NOMO-1 (cell line): ENCODE measurements at regions not wholly inside any gene's neighbourhood (a gene's known extent, or its start where the extent isn't known, plus 50 kb on each side); places are given as distances from the start of the nearest gene placed in this dataset.

ENCODE experiments used
- DNase-seq, 2 experiments: peaks; one replicate each; lab custom pipeline; 2025; ENCODE audit not compliant: unreplicated experiment in 2 of 2; lab: John Stamatoyannopoulos, UW

DNA sequence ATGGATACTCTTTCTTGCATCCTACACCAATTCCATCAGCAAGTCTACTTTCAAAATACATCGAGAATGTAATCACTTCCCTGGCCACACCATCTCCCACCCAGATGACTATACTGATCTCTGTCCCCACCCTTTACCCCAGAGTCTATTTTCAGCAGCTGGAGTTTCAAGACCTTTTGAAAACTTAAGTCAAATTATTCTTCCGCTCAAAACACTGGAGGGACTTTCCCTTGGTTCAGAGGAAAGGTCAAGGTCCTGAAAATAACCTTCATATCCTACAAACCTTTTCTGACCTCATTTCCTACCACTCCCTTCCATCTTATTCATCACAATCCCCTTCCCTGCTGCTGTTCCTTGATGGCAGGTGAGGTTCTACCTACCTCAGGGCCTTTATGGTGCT, 58.8 kb upstream of the LYPD6 start:
- no peak for DNase-seq

DNA sequence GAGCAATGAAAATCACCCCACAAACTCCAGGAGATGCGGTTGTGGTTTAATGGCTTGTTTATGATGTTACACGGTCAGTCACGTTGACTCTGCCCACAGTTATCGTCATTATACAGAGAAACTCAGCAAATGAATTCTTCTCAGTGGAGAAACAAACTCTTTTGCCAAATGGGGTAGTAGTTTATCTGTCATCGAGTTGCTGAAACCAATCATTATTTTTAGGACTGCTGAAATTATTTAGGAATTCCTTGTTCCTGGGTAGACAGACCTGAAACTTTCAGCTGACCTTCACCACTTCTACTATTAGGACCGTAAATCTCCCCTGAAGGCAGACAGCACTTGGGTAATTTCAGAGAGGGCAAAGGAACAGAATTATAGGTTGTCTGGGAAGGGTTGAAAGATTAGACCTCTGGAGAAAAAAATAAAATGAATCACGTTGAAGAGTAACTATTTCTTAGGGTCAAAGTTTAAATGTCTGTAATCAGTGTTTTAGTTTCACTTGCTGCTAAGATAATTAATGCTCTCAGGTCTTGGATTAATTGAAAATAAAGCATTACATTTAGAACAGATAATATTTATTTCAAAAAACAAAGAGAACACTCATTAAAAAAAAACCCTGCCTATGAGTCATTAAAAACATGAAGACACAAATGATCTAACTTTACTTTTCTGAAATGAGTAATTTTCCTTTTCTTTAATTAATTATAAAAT, 52.1 kb upstream of the LYPD6 start:
- DNase-seq: peak in 1 of 2 experiments; percentile 9

DNA sequence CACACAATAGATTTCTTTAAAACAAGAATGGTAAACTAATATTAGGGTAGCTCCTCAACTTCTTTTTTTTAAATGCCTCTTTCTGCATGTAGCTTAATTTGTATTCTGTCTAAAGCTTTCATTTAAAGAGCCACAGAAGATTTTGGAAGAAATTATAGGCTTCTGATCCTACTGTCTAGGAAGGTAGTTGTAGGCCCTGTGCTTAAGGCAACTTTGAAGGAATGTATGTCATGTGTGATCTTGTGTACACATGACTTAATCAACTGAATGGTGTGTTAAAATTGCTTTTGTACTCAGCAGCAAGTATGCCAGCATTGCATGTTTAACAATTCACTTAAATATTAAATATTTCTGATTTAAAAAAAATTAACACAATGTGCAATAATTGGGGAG, 51.5 kb upstream of the LYPD6 start:
- no peak for DNase-seq
